Transverse colon (tissue), 4 donors: ENCODE measurements at regions not wholly inside any gene's neighbourhood (a gene's known extent, or its start where the extent isn't known, plus 50 kb on each side); places are given as distances from the start of the nearest gene placed in this dataset.

ENCODE experiments used
- DNase-seq: peaks from one replicate; pipeline ENCODE4 v3.0.0-alpha.2; 2019
- H3K27ac ChIP-seq, 4 donors: fragments of 200-600 bp; sonication (generic); 2 replicates each; pipeline ENCODE4 v1.5.1; 2016 to 2018; ENCODE audit warnings: inconsistent platforms in 4 of 4
- H3K27me3 ChIP-seq: fragments of 200-600 bp; sonication (generic); 2 replicates; pipeline ENCODE4 v1.5.1; 2017; ENCODE audit warnings: inconsistent platforms
- H3K36me3 ChIP-seq, 4 donors: fragments of 200-600 bp; sonication (generic); 2 replicates each; pipeline ENCODE4 v1.5.1; 2017 to 2019; ENCODE audit warnings: inconsistent platforms in 4 of 4
- H3K4me1 ChIP-seq, 4 donors: fragments of 200-600 bp; sonication (generic); 2 replicates each; pipeline ENCODE4 v1.5.1; 2017 to 2020; ENCODE audit warnings: inconsistent platforms in 4 of 4
- H3K4me3 ChIP-seq, 4 donors: fragments of 200-600 bp; sonication (generic); 1 replicate in 1 of 4; 2 replicates in 3 of 4; pipeline versions ENCODE4 v1.5.1 to v1.6.1; 2017 to 2019; ENCODE audit warnings: inconsistent platforms in 4 of 4
- H3K9me3 ChIP-seq, 2 donors: fragments of 200-600 bp; sonication (generic); 2 replicates each; pipeline ENCODE4 v1.5.1; 2017 to 2019; ENCODE audit warnings: inconsistent platforms in 2 of 2
- EP300 ChIP-seq: sonication (generic); formaldehyde crosslinking; IDR thresholded peaks from one replicate; pipeline ENCODE4 v1.6.1; 2017; ENCODE audit warnings: antibody characterized with exemption, low read depth
- POLR2A ChIP-seq: fragments of 450-650 bp; IDR thresholded peaks from one replicate; pipeline ENCODE4 v1.6.1; 2016; ENCODE audit warnings: antibody characterized with exemption, mild to moderate bottlenecking, moderate library complexity
- POLR2AphosphoS5 ChIP-seq, 3 donors: sonication (generic); formaldehyde crosslinking; IDR thresholded peaks; one replicate each; pipeline ENCODE4 v1.6.1; 2016; ENCODE audit warnings: antibody characterized with exemption in 3 of 3
- WGBS, 2 donors: methylation state at CpG; one replicate each; pipeline ENCODE4 v1.1.5; 2018; ENCODE audit warnings: low coverage in 1 of 2; 5-methylcytosine and 5-hydroxymethylcytosine counted together
- in situ Hi-C, 4 donors: fragments of 200-750 bp; cut with MboI; loops; one replicate each; pipeline versions ENCODE4 v1.15.0 to v1.15.1; 2017; ENCODE audit warnings: low sequenced_read_pairs in 3 of 4, low pct_ligation_motif_present in 1 of 4, low pct_unique_long_range_greater_than_20kb in 1 of 4
- intact Hi-C: fragments of 100-400 bp; cut with DNase I; formaldehyde crosslinking; loops from one replicate; pipeline ENCODE4 v1.15.1; 2023; ENCODE audit warnings: low total_unique reads
- TF ChIP-seq, protein P1 (sequence below), 5 experiments: fragments of 200-600 bp in 3 of 5; fragments of 450-650 bp in 2 of 5; sonication (generic) in 3 of 5; IDR thresholded peaks; 1 replicate in 2 of 5; 2 replicates in 3 of 5; pipeline ENCODE4 v1.5.1; 2016 to 2017; ENCODE audit warnings: antibody characterized with exemption in 5 of 5, inconsistent platforms in 3 of 5, mild to moderate bottlenecking in 2 of 5, moderate library complexity in 1 of 5

DNA sequence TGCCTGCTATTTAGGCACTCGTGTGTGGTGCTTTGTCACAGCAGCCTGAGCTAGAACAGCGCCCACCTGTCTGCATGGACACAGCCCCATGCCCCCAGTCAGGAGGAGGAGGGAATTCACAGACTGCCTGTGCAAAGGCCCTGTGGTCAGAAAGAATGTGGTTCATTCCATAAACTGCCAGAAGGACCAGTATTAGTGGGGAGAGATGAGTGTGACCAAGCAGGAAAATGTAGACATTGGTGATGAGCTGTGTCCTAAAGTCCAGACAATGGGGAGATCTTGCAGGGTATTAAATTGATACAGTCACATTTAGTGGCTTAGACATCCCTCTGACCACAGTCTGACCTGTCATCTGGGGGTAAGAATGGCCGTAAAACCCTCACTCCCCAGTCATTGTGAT, 83.7 kb upstream of the LINC01488 start:
- Histone ChIP-seq H3K36me3 (no peaks in the 10 kb centered on the region), H3K27ac (no peak overlapping the region), H3K4me1 (no peaks in the 10 kb centered on the region), H3K9me3 (no peaks in the 10 kb centered on the region), H3K27me3 (no peaks in the 10 kb centered on the region), H3K4me3 (no peak overlapping the region)
- intact Hi-C loops, result no loop called here
- TF ChIP-seq POLR2A (no peak), EP300 (no peak)
- 83 to 100% methylated on average over 1 to 3 of the region's 3 CpGs for WGBS, 2 donors
- no peak for DNase-seq
- in situ Hi-C loops, result no loop called here

- H3K36me3 ChIP-seq, result no peaks in the 10 kb centered on the region
- H3K4me3 ChIP-seq, result no peak overlapping the region
- in situ Hi-C loops (no loop called here), intact Hi-C loops (no loop called here)
- no peak for DNase-seq
- WGBS, 2 donors, result 79 to 80% methylated on average over 6 to 27 of the region's 28 CpGs
- H3K27me3 ChIP-seq, result no peaks in the 10 kb centered on the region
- no peak overlapping the region for H3K27ac ChIP-seq
- H3K9me3 ChIP-seq, result no peaks in the 10 kb centered on the region
- TF ChIP-seq, protein P1, sequence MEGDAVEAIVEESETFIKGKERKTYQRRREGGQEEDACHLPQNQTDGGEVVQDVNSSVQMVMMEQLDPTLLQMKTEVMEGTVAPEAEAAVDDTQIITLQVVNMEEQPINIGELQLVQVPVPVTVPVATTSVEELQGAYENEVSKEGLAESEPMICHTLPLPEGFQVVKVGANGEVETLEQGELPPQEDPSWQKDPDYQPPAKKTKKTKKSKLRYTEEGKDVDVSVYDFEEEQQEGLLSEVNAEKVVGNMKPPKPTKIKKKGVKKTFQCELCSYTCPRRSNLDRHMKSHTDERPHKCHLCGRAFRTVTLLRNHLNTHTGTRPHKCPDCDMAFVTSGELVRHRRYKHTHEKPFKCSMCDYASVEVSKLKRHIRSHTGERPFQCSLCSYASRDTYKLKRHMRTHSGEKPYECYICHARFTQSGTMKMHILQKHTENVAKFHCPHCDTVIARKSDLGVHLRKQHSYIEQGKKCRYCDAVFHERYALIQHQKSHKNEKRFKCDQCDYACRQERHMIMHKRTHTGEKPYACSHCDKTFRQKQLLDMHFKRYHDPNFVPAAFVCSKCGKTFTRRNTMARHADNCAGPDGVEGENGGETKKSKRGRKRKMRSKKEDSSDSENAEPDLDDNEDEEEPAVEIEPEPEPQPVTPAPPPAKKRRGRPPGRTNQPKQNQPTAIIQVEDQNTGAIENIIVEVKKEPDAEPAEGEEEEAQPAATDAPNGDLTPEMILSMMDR (IDR thresholded peaks at IDR 0.05), result no peak
- TF ChIP-seq POLR2AphosphoS5 (IDR thresholded peaks at IDR 0.05) (no peak), EP300 (no peak), POLR2A (no peak)
- H3K4me1 ChIP-seq, result peaks cover 0 to 4% (median 1%) of the 10 kb centered on the region in 4 donors
Measured at GRCh38 chr11:69398529-69399492, 82.7 kb upstream of the LINC01488 start.

DNA sequence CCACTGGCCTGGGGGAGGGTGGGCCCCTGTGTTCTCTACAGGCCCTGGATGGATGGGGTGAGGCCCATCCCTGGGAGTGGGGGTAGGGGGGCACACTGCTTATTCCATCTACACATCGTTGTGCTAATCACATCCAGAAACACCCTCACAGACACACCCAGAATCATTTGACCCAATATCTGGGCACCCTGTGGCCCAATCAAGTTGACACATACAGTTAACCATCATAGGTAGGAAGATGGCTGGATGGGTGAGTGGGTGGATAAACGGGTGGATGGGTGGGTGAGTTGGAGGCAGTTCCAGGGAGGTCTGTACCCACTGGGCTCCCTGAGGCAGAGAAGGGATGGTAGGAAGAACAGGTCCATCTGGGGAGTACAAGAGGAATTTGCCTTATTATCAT, 81.3 kb upstream of the LINC01488 start:
- H3K9me3 ChIP-seq, result no peaks in the 10 kb centered on the region
- H3K27me3 ChIP-seq, result no peaks in the 10 kb centered on the region
- H3K36me3 ChIP-seq, result no peaks in the 10 kb centered on the region
- H3K27ac ChIP-seq, result no peak overlapping the region
- no peak for DNase-seq
- in situ Hi-C loops (no loop called here), intact Hi-C loops (no loop called here)
- H3K4me3 ChIP-seq, result no peak overlapping the region
- peaks cover 0 to 7% (median 4%) of the 10 kb centered on the region in 4 donors for H3K4me1 ChIP-seq
- TF ChIP-seq, protein P1 (IDR thresholded peaks at IDR 0.05), result no peak
- TF ChIP-seq EP300 (no peak), POLR2A (no peak), POLR2AphosphoS5 (IDR thresholded peaks at IDR 0.05) (no peak)
- WGBS, 2 donors, result 70% methylated on average over 2 of the region's 2 CpGs; no CpG with 5 or more reads in 1 of the 2 donors

GRCh38 chr11:69400771-69401590, 80.5 kb upstream of the LINC01488 start:
- Histone ChIP-seq H3K27ac (no peak overlapping the region), H3K36me3 (no peaks in the 10 kb centered on the region), H3K4me1 (peaks cover 0 to 7% (median 4%) of the 10 kb centered on the region in 4 donors), H3K27me3 (no peaks in the 10 kb centered on the region), H3K9me3 (no peaks in the 10 kb centered on the region), H3K4me3 (no peak overlapping the region)
- TF ChIP-seq, protein P1 (IDR thresholded peaks at IDR 0.05), result no peak
- TF ChIP-seq POLR2AphosphoS5 (IDR thresholded peaks at IDR 0.05) (no peak), POLR2A (no peak), EP300 (no peak)
- WGBS, 2 donors, result 91% methylated on average over 22 of the region's 22 CpGs; no CpG with 5 or more reads in 1 of the 2 donors
- intact Hi-C loops, result no loop called here
- DNase-seq, result no peak
- in situ Hi-C loops, result no loop called here
